ENCODE measurements at regions not wholly inside any gene's neighbourhood (a gene's known extent, or its start where the extent isn't known, plus 50 kb on each side); places are given as distances from the start of the nearest gene placed in this dataset.

DNA sequence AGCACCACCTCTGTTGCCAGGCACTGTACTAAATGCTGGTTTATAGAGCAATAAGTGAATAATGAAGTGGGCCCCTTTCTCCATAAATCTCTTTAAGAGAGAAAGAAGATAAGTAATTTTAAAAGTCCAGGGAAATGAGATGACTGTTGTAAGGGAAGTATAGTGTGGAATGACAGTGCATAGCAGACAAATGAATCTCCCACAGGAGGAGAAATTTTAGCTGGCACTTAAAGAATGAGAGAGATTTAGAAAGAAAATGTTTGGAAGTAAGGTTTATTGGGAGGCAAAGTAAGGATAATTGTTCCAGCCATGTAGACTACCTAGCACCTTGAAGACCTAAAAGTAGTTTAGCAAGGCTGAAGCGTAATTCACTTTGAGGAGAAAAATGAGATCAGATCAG, 1081.1 kb upstream of the PABPC4L start:
- TF ChIP-seq YY1 (IDR thresholded peaks at IDR 0.05; ENCODE audit: low read depth) (no peak), EP300 (IDR thresholded peaks at IDR 0.05; ENCODE audit: borderline replicate concordance) (no peak), NFIC (IDR thresholded peaks at IDR 0.05) (no peak), TAF1 (IDR thresholded peaks at IDR 0.05; ENCODE audit: low read depth) (no peak), ZBTB7A (IDR thresholded peaks at IDR 0.05; ENCODE audit: low read depth) (no peak), CEBPB (IDR thresholded peaks at IDR 0.05) (no peak), CREB1 (IDR thresholded peaks at IDR 0.05; ENCODE audit: low read depth) (no peak), TEAD4 (IDR thresholded peaks at IDR 0.05) (no peak)
- TF ChIP-seq, protein P1, sequence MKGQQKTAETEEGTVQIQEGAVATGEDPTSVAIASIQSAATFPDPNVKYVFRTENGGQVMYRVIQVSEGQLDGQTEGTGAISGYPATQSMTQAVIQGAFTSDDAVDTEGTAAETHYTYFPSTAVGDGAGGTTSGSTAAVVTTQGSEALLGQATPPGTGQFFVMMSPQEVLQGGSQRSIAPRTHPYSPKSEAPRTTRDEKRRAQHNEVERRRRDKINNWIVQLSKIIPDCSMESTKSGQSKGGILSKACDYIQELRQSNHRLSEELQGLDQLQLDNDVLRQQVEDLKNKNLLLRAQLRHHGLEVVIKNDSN (IDR thresholded peaks at IDR 0.05): no peak
- TF ChIP-seq, protein P2, sequence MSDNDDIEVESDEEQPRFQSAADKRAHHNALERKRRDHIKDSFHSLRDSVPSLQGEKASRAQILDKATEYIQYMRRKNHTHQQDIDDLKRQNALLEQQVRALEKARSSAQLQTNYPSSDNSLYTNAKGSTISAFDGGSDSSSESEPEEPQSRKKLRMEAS (IDR thresholded peaks at IDR 0.05): no peak

DNA sequence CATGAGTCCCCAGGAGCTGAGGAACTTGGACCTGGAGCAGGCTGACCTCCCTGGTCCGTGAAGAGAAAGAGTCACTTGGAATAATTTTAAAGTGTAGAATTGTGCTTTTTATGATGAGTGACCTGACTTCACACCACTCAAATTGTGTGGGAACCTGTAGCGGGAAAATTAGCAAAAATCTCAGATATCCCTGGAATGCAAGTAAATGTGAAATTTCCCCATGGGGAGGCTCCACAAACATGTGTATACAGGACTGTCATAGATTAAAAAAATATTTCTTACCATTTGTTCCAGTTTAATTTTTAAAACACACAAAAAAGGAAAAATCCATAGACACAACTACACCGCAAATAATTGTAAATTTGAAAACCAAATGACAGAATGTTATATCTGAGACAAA, 1079.6 kb upstream of the PABPC4L start:
- TF ChIP-seq, protein P2 (IDR thresholded peaks at IDR 0.05): no peak
- TF ChIP-seq, protein P1 (IDR thresholded peaks at IDR 0.05): no peak
- TF ChIP-seq CEBPB (IDR thresholded peaks at IDR 0.05) (no peak), NFIC (IDR thresholded peaks at IDR 0.05) (no peak), CREB1 (IDR thresholded peaks at IDR 0.05; ENCODE audit: low read depth) (no peak), TAF1 (IDR thresholded peaks at IDR 0.05; ENCODE audit: low read depth) (no peak)

DNA sequence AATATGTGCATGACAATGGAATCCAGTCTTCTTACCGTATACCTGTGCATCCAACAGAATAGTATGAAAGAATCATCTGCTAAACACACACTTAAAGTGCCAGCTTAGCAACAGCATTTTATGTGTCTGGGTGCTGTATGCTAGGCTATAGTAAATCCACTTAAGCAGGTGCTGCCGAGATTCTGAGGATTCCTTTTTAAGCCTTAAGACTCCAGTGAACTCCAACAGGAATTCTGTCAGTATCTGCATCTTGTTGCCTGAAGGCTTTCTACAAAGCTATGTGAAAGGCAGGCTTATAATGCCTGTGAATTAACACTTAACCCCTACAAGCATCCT, 1076.4 kb upstream of the PABPC4L start:
- no peak for TF ChIP-seq TCF12 (IDR thresholded peaks at IDR 0.05; ENCODE audit: low read depth)
- TF ChIP-seq NFIC (IDR thresholded peaks at IDR 0.05): no peak
- TF ChIP-seq ZBTB7A (IDR thresholded peaks at IDR 0.05; ENCODE audit: low read depth): no peak
- no peak for TF ChIP-seq CEBPB (IDR thresholded peaks at IDR 0.05)

DNA sequence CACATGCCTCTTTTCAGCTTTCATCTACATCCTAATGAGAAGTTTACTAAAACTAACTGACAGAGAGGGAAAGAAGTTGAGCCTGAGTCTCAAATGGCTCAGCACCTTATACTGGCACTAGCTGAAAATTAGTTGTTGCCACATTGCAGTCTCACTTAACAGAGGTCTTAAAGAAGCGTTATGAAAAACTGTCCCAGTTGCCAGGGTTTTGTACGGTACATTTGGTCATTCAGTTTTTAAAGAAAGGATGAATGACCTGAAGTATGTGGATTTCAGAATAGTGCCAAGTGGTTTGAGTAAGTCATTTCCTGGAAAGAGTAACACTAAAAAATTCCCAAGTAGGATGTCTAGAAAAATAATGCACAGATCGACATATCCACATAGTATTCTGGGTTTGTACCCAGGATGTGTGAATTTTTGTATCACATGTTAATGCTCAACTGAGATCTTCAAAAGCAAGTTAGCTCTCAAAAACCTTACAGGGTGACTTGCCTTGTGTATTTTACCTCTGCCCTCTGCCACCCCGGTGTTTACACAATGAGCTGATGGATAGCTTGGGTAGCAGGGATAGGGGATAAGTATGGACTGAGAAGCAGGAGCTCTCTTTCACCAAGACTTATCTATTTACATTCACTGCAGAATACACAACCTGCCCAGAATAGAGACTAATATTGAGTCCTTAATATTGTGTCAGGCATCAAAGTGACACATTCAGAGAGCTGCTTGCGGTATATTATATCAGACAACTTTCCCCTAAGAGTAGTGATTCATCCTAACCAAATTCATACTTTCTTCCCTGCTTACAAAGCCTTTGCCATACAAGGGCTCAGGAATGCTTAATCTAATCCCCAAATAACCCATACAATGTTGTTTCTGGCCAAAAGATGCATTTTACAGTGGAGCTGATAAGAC, 1075.7 kb upstream of the PABPC4L start:
- TF ChIP-seq YY1 (IDR thresholded peaks at IDR 0.05; ENCODE audit: low read depth): no peak
- no peak for TF ChIP-seq TCF12 (IDR thresholded peaks at IDR 0.05; ENCODE audit: low read depth)
- no peak for TF ChIP-seq CREB1 (IDR thresholded peaks at IDR 0.05; ENCODE audit: low read depth)
- TF ChIP-seq TEAD4 (IDR thresholded peaks at IDR 0.05): no peak
- TF ChIP-seq, protein P2 (IDR thresholded peaks at IDR 0.05): no peak
- TF ChIP-seq FOXM1 (IDR thresholded peaks at IDR 0.05; ENCODE audit: borderline replicate concordance, low read depth): no peak
- TF ChIP-seq, protein P3, sequence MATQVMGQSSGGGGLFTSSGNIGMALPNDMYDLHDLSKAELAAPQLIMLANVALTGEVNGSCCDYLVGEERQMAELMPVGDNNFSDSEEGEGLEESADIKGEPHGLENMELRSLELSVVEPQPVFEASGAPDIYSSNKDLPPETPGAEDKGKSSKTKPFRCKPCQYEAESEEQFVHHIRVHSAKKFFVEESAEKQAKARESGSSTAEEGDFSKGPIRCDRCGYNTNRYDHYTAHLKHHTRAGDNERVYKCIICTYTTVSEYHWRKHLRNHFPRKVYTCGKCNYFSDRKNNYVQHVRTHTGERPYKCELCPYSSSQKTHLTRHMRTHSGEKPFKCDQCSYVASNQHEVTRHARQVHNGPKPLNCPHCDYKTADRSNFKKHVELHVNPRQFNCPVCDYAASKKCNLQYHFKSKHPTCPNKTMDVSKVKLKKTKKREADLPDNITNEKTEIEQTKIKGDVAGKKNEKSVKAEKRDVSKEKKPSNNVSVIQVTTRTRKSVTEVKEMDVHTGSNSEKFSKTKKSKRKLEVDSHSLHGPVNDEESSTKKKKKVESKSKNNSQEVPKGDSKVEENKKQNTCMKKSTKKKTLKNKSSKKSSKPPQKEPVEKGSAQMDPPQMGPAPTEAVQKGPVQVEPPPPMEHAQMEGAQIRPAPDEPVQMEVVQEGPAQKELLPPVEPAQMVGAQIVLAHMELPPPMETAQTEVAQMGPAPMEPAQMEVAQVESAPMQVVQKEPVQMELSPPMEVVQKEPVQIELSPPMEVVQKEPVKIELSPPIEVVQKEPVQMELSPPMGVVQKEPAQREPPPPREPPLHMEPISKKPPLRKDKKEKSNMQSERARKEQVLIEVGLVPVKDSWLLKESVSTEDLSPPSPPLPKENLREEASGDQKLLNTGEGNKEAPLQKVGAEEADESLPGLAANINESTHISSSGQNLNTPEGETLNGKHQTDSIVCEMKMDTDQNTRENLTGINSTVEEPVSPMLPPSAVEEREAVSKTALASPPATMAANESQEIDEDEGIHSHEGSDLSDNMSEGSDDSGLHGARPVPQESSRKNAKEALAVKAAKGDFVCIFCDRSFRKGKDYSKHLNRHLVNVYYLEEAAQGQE (IDR thresholded peaks at IDR 0.05; ENCODE audit: low read depth): no peak
- TF ChIP-seq TAF1 (IDR thresholded peaks at IDR 0.05; ENCODE audit: low read depth): no peak
- no peak for TF ChIP-seq CEBPB (IDR thresholded peaks at IDR 0.05)
- no peak for TF ChIP-seq RAD21 (IDR thresholded peaks at IDR 0.05; ENCODE audit: low read depth)
- no peak for TF ChIP-seq EGR1 (IDR thresholded peaks at IDR 0.05)
- TF ChIP-seq ZBTB7A (IDR thresholded peaks at IDR 0.05; ENCODE audit: low read depth): no peak
- TF ChIP-seq EP300 (IDR thresholded peaks at IDR 0.05; ENCODE audit: borderline replicate concordance): no peak
- TF ChIP-seq NFIC (IDR thresholded peaks at IDR 0.05): no peak

DNA sequence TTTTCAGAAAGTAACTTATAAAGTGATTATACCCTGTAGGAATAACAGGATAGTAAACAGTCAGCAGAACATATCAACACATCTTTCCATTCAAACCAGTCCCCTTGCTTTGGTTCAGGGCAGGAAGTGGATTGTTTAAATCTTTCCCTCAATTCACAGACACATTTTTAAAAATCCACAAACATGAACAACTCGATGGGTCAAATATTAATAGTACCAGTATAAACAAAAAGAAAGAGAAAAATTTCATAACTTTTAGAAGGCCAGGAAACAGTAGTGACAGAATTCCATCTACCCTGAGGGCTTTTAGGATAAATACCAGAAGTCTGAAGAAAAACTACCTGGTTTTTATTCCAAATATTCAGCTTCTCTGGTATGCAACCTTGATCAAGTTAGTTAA, 1072.8 kb upstream of the PABPC4L start:
- TF ChIP-seq, protein P2 (IDR thresholded peaks at IDR 0.05): no peak
- TF ChIP-seq NFIC (IDR thresholded peaks at IDR 0.05) (no peak), YY1 (IDR thresholded peaks at IDR 0.05; ENCODE audit: low read depth) (no peak), CEBPB (IDR thresholded peaks at IDR 0.05) (no peak), TCF12 (IDR thresholded peaks at IDR 0.05; ENCODE audit: low read depth) (no peak), ZBTB7A (IDR thresholded peaks at IDR 0.05; ENCODE audit: low read depth) (no peak), RAD21 (IDR thresholded peaks at IDR 0.05; ENCODE audit: low read depth) (no peak), TAF1 (IDR thresholded peaks at IDR 0.05; ENCODE audit: low read depth) (no peak), EGR1 (IDR thresholded peaks at IDR 0.05) (no peak), EP300 (IDR thresholded peaks at IDR 0.05; ENCODE audit: borderline replicate concordance) (no peak), CREB1 (IDR thresholded peaks at IDR 0.05; ENCODE audit: low read depth) (no peak), FOXM1 (IDR thresholded peaks at IDR 0.05; ENCODE audit: borderline replicate concordance, low read depth) (no peak), TEAD4 (IDR thresholded peaks at IDR 0.05) (no peak)
- TF ChIP-seq, protein P1 (IDR thresholded peaks at IDR 0.05): no peak
- TF ChIP-seq, protein P3 (IDR thresholded peaks at IDR 0.05; ENCODE audit: low read depth): no peak
